ENCODE measurements at regions not wholly inside any gene's neighbourhood (a gene's known extent, or its start where the extent isn't known, plus 50 kb on each side); places are given as distances from the start of the nearest gene placed in this dataset.

GRCh38 chr16:76816475-76816874 is 374.5 kb upstream of the MON1B start:
- WGBS = no CpG with 5 or more reads among the region's 2 CpGs
- no peak overlapping the region for H2AK5ac ChIP-seq (ENCODE audit: low read length, severe bottlenecking)

GRCh38 chr16:76818606-76819181 is 372.3 kb upstream of the MON1B start:
- H4K8ac ChIP-seq (ENCODE audit: low read length) = no peak overlapping the region
- H2BK120ac ChIP-seq (ENCODE audit: low read depth, low read length) = no peak overlapping the region
- no peak overlapping the region for H3K4me3 ChIP-seq (ENCODE audit: insufficient read depth in 1 of 2, low read depth in 1 of 2, low read length in 2 of 2)
- no peak overlapping the region for H2BK15ac ChIP-seq (ENCODE audit: low read depth, poor library complexity, severe bottlenecking)
- 85% methylated on average over 2 of the region's 3 CpGs for WGBS
- H3K9ac ChIP-seq (ENCODE audit: low read length) = no peak overlapping the region
- peaks cover 6% of the 10 kb centered on the region for H3K9me3 ChIP-seq (ENCODE audit: control insufficient read depth, low read length)
- no peaks in the 10 kb centered on the region for H3K79me1 ChIP-seq (replicated peaks; ENCODE audit: low read length, poor library complexity, severe bottlenecking)
- H2AK5ac ChIP-seq (ENCODE audit: low read length, severe bottlenecking) = no peak overlapping the region
- H2BK12ac ChIP-seq (ENCODE audit: low read length in 2 of 2) = no peak overlapping the region
- H3K4me2 ChIP-seq (ENCODE audit: low read length, poor library complexity, severe bottlenecking) = no peak overlapping the region
- H2BK5ac ChIP-seq (ENCODE audit: low read depth, low read length, poor library complexity, severe bottlenecking) = no peak overlapping the region
- no peak for DNase-seq
- no peak overlapping the region for H3K4ac ChIP-seq (ENCODE audit: low read depth in 1 of 2, low read length in 2 of 2)
- no peak overlapping the region for H3K14ac ChIP-seq (ENCODE audit: low read length in 2 of 2)
- no peak overlapping the region for H2AFZ ChIP-seq (ENCODE audit: low read depth, low read length)
- H3K23ac ChIP-seq (ENCODE audit: low read length in 2 of 2) = no peak overlapping the region
- H3K27me3 ChIP-seq (ENCODE audit: control insufficient read depth in 1 of 2, insufficient read depth in 1 of 2, low read length in 2 of 2) = no peaks in the 10 kb centered on the region
- no peak overlapping the region for H3K27ac ChIP-seq (ENCODE audit: low read length, poor library complexity, severe bottlenecking)
- no peaks in the 10 kb centered on the region for H3K36me3 ChIP-seq (ENCODE audit: control insufficient read depth in 1 of 2, insufficient read depth in 2 of 2, low read depth in 1 of 2, low read length in 2 of 2)
- no peak overlapping the region for H4K91ac ChIP-seq (ENCODE audit: low read length)
- no peak overlapping the region for H3K18ac ChIP-seq (ENCODE audit: low read depth in 1 of 2, low read length in 2 of 2)
- no peaks in the 10 kb centered on the region for H3K4me1 ChIP-seq (ENCODE audit: control insufficient read depth, insufficient read depth, low read depth, low read length)

More at GRCh38 chr16:76816475-76816874, 374.5 kb upstream of the MON1B start:
- Histone ChIP-seq H4K8ac (ENCODE audit: low read length) (no peak overlapping the region), H2BK15ac (ENCODE audit: low read depth, poor library complexity, severe bottlenecking) (no peak overlapping the region), H2BK120ac (ENCODE audit: low read depth, low read length) (no peak overlapping the region), H3K4me3 (ENCODE audit: insufficient read depth in 1 of 2, low read depth in 1 of 2, low read length in 2 of 2) (no peak overlapping the region), H2AFZ (ENCODE audit: low read depth, low read length) (no peak overlapping the region), H3K9ac (ENCODE audit: low read length) (no peak overlapping the region), H3K18ac (ENCODE audit: low read depth in 1 of 2, low read length in 2 of 2) (no peak overlapping the region), H3K79me1 (replicated peaks; ENCODE audit: low read length, poor library complexity, severe bottlenecking) (no peaks in the 10 kb centered on the region), H3K36me3 (ENCODE audit: control insufficient read depth in 1 of 2, insufficient read depth in 2 of 2, low read depth in 1 of 2, low read length in 2 of 2) (no peaks in the 10 kb centered on the region), H3K14ac (ENCODE audit: low read length in 2 of 2) (no peak overlapping the region), H4K91ac (ENCODE audit: low read length) (no peak overlapping the region), H3K4me2 (ENCODE audit: low read length, poor library complexity, severe bottlenecking) (no peak overlapping the region), H3K23ac (ENCODE audit: low read length in 2 of 2) (no peak overlapping the region), H3K9me3 (ENCODE audit: control insufficient read depth, low read length) (peaks cover 6% of the 10 kb centered on the region), H2BK5ac (ENCODE audit: low read depth, low read length, poor library complexity, severe bottlenecking) (no peak overlapping the region), H3K27ac (ENCODE audit: low read length, poor library complexity, severe bottlenecking) (no peak overlapping the region), H3K4ac (ENCODE audit: low read depth in 1 of 2, low read length in 2 of 2) (no peak overlapping the region), H2BK12ac (ENCODE audit: low read length in 2 of 2) (no peak overlapping the region), H3K4me1 (ENCODE audit: control insufficient read depth, insufficient read depth, low read depth, low read length) (no peaks in the 10 kb centered on the region), H3K27me3 (ENCODE audit: control insufficient read depth in 1 of 2, insufficient read depth in 1 of 2, low read length in 2 of 2) (no peaks in the 10 kb centered on the region)
- no peak for DNase-seq

- no peak overlapping the region for H4K8ac ChIP-seq (ENCODE audit: low read length)
- no peak overlapping the region for H3K27ac ChIP-seq (ENCODE audit: low read length, poor library complexity, severe bottlenecking)
- H3K14ac ChIP-seq (ENCODE audit: low read length in 2 of 2) = no peak overlapping the region
- H4K91ac ChIP-seq (ENCODE audit: low read length) = no peak overlapping the region
- no peak for DNase-seq
- no peaks in the 10 kb centered on the region for H3K79me1 ChIP-seq (replicated peaks; ENCODE audit: low read length, poor library complexity, severe bottlenecking)
- H2BK15ac ChIP-seq (ENCODE audit: low read depth, poor library complexity, severe bottlenecking) = no peak overlapping the region
- peaks cover 6% of the 10 kb centered on the region for H3K9me3 ChIP-seq (ENCODE audit: control insufficient read depth, low read length)
- no peak overlapping the region for H2BK120ac ChIP-seq (ENCODE audit: low read depth, low read length)
- H2BK5ac ChIP-seq (ENCODE audit: low read depth, low read length, poor library complexity, severe bottlenecking) = no peak overlapping the region
- no peaks in the 10 kb centered on the region for H3K36me3 ChIP-seq (ENCODE audit: control insufficient read depth in 1 of 2, insufficient read depth in 2 of 2, low read depth in 1 of 2, low read length in 2 of 2)
- no peaks in the 10 kb centered on the region for H3K4me1 ChIP-seq (ENCODE audit: control insufficient read depth, insufficient read depth, low read depth, low read length)
- no peak overlapping the region for H2AFZ ChIP-seq (ENCODE audit: low read depth, low read length)
- H3K23ac ChIP-seq (ENCODE audit: low read length in 2 of 2) = no peak overlapping the region
- no peak overlapping the region for H3K4me3 ChIP-seq (ENCODE audit: insufficient read depth in 1 of 2, low read depth in 1 of 2, low read length in 2 of 2)
- H3K9ac ChIP-seq (ENCODE audit: low read length) = no peak overlapping the region
- no peak overlapping the region for H2AK5ac ChIP-seq (ENCODE audit: low read length, severe bottlenecking)
- H3K4ac ChIP-seq (ENCODE audit: low read depth in 1 of 2, low read length in 2 of 2) = no peak overlapping the region
- no peak overlapping the region for H3K18ac ChIP-seq (ENCODE audit: low read depth in 1 of 2, low read length in 2 of 2)
- H2BK12ac ChIP-seq (ENCODE audit: low read length in 2 of 2) = no peak overlapping the region
- H3K4me2 ChIP-seq (ENCODE audit: low read length, poor library complexity, severe bottlenecking) = no peak overlapping the region
- no peaks in the 10 kb centered on the region for H3K27me3 ChIP-seq (ENCODE audit: control insufficient read depth in 1 of 2, insufficient read depth in 1 of 2, low read length in 2 of 2)
- 90% methylated on average over 7 of the region's 8 CpGs for WGBS
Observed at GRCh38 chr16:76819226-76819916, 371.6 kb upstream of the MON1B start.

GRCh38 chr16:76824221-76824620 is 366.8 kb upstream of the MON1B start:
- Histone ChIP-seq H3K36me3 (ENCODE audit: control insufficient read depth in 1 of 2, insufficient read depth in 2 of 2, low read depth in 1 of 2, low read length in 2 of 2) (no peaks in the 10 kb centered on the region), H4K91ac (ENCODE audit: low read length) (no peak overlapping the region), H3K4me1 (ENCODE audit: control insufficient read depth, insufficient read depth, low read depth, low read length) (no peaks in the 10 kb centered on the region), H3K9me3 (ENCODE audit: control insufficient read depth, low read length) (peaks cover 6% of the 10 kb centered on the region), H2BK5ac (ENCODE audit: low read depth, low read length, poor library complexity, severe bottlenecking) (no peak overlapping the region), H2BK12ac (ENCODE audit: low read length in 2 of 2) (no peak overlapping the region), H3K14ac (ENCODE audit: low read length in 2 of 2) (no peak overlapping the region), H3K4ac (ENCODE audit: low read depth in 1 of 2, low read length in 2 of 2) (no peak overlapping the region), H3K4me2 (ENCODE audit: low read length, poor library complexity, severe bottlenecking) (no peak overlapping the region), H2AFZ (ENCODE audit: low read depth, low read length) (no peak overlapping the region), H3K9ac (ENCODE audit: low read length) (no peak overlapping the region), H3K27me3 (ENCODE audit: control insufficient read depth in 1 of 2, insufficient read depth in 1 of 2, low read length in 2 of 2) (no peaks in the 10 kb centered on the region), H3K18ac (ENCODE audit: low read depth in 1 of 2, low read length in 2 of 2) (no peak overlapping the region), H2BK15ac (ENCODE audit: low read depth, poor library complexity, severe bottlenecking) (no peak overlapping the region), H3K4me3 (ENCODE audit: insufficient read depth in 1 of 2, low read depth in 1 of 2, low read length in 2 of 2) (no peak overlapping the region), H2BK120ac (ENCODE audit: low read depth, low read length) (no peak overlapping the region), H4K8ac (ENCODE audit: low read length) (no peak overlapping the region), H2AK5ac (ENCODE audit: low read length, severe bottlenecking) (no peak overlapping the region), H3K23ac (ENCODE audit: low read length in 2 of 2) (no peak overlapping the region), H3K79me1 (replicated peaks; ENCODE audit: low read length, poor library complexity, severe bottlenecking) (no peaks in the 10 kb centered on the region), H3K27ac (ENCODE audit: low read length, poor library complexity, severe bottlenecking) (no peak overlapping the region)
- WGBS = no CpG with 5 or more reads among the region's 1 CpG
- DNase-seq = no peak

Measured in mesenchymal stem cell (in vitro differentiated cells and primary cell).